Panc1 (cell line): ENCODE measurements at regions not wholly inside any gene's neighbourhood (a gene's known extent, or its start where the extent isn't known, plus 50 kb on each side); places are given as distances from the start of the nearest gene placed in this dataset.

Experiments
- ATAC-seq: fragments of 200-7000 bp; cut with Tn5 transposase; 2 replicates; pipeline ENCODE4 v1.9.1; 2020; ENCODE audit warnings: mild to moderate bottlenecking, moderate library complexity
- BruUV-seq: library from RNA; stranded (reverse); fragments of 400-500 nt; replicated peaks from 2 replicates; lab custom pipeline; 2021; lab: Mats Ljungman, UMichigan
- CTCF ChIA-PET: fragments of 300-600 bp; sonication (Branson Sonifier 250); formaldehyde crosslinking; loops from one replicate; lab custom pipeline; 2022; ENCODE audit warnings: antibody characterized with exemption; lab: Charles Lee
- POLR2A ChIA-PET: fragments of 300-600 bp; sonication (Branson Sonifier 250); formaldehyde crosslinking; loops from one replicate; lab custom pipeline; 2022; ENCODE audit warnings: antibody characterized with exemption; lab: Charles Lee
- DNase-seq: peaks from one replicate; pipeline ENCODE4 v3.0.0-alpha.2; 2010; ENCODE audit warnings: low read depth, low spot score
- H3K27ac ChIP-seq: 2 replicates; pipeline ENCODE4 v1.5.1; 2011; ENCODE audit warnings: mild to moderate bottlenecking, low read length, inconsistent platforms
- H3K27me3 ChIP-seq: fragments of 200-500 bp; sonication (Bioruptor generic); 2 replicates; pipeline ENCODE4 v1.6.0; 2014; ENCODE audit warnings: low read length, inconsistent platforms; ENCODE audit not compliant: control insufficient read depth, insufficient read depth
- H3K36me3 ChIP-seq: fragments of 200-500 bp; sonication (Bioruptor generic); 2 replicates; pipeline ENCODE4 v1.5.1; 2014; ENCODE audit warnings: inconsistent platforms, mild to moderate bottlenecking, low read length, moderate library complexity; ENCODE audit not compliant: control insufficient read depth, insufficient read depth
- H3K4me1 ChIP-seq: 2 replicates; pipeline ENCODE4 v1.5.1; 2011; ENCODE audit warnings: inconsistent platforms, mild to moderate bottlenecking, low read length, moderate library complexity; ENCODE audit not compliant: control insufficient read depth, insufficient read depth
- H3K4me3 ChIP-seq, 2 experiments: 2 replicates each; pipeline ENCODE4 v1.5.1; 2011 to 2012; ENCODE audit warnings: low read depth in 2 of 2, low read length in 2 of 2, mild to moderate bottlenecking in 2 of 2, inconsistent platforms in 1 of 2, moderate library complexity in 1 of 2
- H3K9me3 ChIP-seq: fragments of 200-500 bp; sonication (Bioruptor generic); 2 replicates; pipeline ENCODE4 v1.5.1; 2014; ENCODE audit warnings: low read depth, mild to moderate bottlenecking, inconsistent platforms, low read length, moderate library complexity; ENCODE audit not compliant: control insufficient read depth, insufficient read depth
- CTCF ChIP-seq: fragments of 450-650 bp; IDR thresholded peaks from 2 replicates; pipeline ENCODE4 v1.5.1; 2017; ENCODE audit warnings: mild to moderate bottlenecking
- POLR2AphosphoS5 ChIP-seq: IDR thresholded peaks from 2 replicates; pipeline ENCODE4 v1.6.1; 2012; ENCODE audit warnings: mild to moderate bottlenecking, low read depth, low read length, moderate library complexity
- SIN3A ChIP-seq: IDR thresholded peaks from 2 replicates; pipeline ENCODE4 v1.6.1; 2012; ENCODE audit warnings: low read depth, mild to moderate bottlenecking, low read length, moderate library complexity, borderline replicate concordance; ENCODE audit not compliant: insufficient read depth
- TCF7L2 ChIP-seq: IDR thresholded peaks from 2 replicates; pipeline ENCODE4 v1.6.1; 2011; ENCODE audit warnings: mild to moderate bottlenecking, low read depth, low read length, inconsistent platforms
- in situ Hi-C: cut with HindIII; loops from 2 replicates; pipeline ENCODE4 v1.10.0; 2016; ENCODE audit warnings: low sequenced_read_pairs, low pct_unique_long_range_greater_than_20kb
- intact Hi-C: fragments of 100-400 bp; cut with micrococcal nuclease; formaldehyde crosslinking; loops from one replicate; pipeline ENCODE4 v1.10.0; 2022; ENCODE audit not compliant: unreplicated experiment
- TF ChIP-seq, protein P1 (sequence below), 2 experiments: IDR thresholded peaks; 2 replicates each; pipeline ENCODE4 v1.6.1; 2011 to 2012; ENCODE audit warnings: low read depth in 2 of 2, control low read depth in 1 of 2, low read length in 1 of 2, mild to moderate bottlenecking in 1 of 2, moderate library complexity in 1 of 2; ENCODE audit not compliant: insufficient read depth in 1 of 2

- ATAC-seq (no peak), DNase-seq (no peak)
- TF ChIP-seq CTCF: no peak
- no peak for TF ChIP-seq TCF7L2
- TF ChIP-seq, protein P1, sequence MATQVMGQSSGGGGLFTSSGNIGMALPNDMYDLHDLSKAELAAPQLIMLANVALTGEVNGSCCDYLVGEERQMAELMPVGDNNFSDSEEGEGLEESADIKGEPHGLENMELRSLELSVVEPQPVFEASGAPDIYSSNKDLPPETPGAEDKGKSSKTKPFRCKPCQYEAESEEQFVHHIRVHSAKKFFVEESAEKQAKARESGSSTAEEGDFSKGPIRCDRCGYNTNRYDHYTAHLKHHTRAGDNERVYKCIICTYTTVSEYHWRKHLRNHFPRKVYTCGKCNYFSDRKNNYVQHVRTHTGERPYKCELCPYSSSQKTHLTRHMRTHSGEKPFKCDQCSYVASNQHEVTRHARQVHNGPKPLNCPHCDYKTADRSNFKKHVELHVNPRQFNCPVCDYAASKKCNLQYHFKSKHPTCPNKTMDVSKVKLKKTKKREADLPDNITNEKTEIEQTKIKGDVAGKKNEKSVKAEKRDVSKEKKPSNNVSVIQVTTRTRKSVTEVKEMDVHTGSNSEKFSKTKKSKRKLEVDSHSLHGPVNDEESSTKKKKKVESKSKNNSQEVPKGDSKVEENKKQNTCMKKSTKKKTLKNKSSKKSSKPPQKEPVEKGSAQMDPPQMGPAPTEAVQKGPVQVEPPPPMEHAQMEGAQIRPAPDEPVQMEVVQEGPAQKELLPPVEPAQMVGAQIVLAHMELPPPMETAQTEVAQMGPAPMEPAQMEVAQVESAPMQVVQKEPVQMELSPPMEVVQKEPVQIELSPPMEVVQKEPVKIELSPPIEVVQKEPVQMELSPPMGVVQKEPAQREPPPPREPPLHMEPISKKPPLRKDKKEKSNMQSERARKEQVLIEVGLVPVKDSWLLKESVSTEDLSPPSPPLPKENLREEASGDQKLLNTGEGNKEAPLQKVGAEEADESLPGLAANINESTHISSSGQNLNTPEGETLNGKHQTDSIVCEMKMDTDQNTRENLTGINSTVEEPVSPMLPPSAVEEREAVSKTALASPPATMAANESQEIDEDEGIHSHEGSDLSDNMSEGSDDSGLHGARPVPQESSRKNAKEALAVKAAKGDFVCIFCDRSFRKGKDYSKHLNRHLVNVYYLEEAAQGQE (IDR thresholded peaks at IDR 0.05; ENCODE audit: insufficient read depth in 1 of 2, low read depth in 2 of 2, low read length in 1 of 2): no peak
- TF ChIP-seq POLR2AphosphoS5: no peak
- TF ChIP-seq SIN3A: no peak
- H3K4me1 ChIP-seq: no peaks in the 10 kb centered on the region
- POLR2A ChIA-PET: no interaction called here
- no peaks in the 10 kb centered on the region for H3K36me3 ChIP-seq
- H3K27me3 ChIP-seq: no peaks in the 10 kb centered on the region; the same call in 1 of the 2 replicates
- no peaks in the 10 kb centered on the region for H3K9me3 ChIP-seq
- in situ Hi-C loops: no loop called here
- H3K4me3 ChIP-seq: no peak overlapping the region
- CTCF ChIA-PET: no interaction called here
- BruUV-seq: no TSS peak
- H3K27ac ChIP-seq: no peak overlapping the region
- intact Hi-C loops: no loop called here
Observed at GRCh38 chr1:5318143-5318816, 663.9 kb downstream of the AJAP1 start.

DNA sequence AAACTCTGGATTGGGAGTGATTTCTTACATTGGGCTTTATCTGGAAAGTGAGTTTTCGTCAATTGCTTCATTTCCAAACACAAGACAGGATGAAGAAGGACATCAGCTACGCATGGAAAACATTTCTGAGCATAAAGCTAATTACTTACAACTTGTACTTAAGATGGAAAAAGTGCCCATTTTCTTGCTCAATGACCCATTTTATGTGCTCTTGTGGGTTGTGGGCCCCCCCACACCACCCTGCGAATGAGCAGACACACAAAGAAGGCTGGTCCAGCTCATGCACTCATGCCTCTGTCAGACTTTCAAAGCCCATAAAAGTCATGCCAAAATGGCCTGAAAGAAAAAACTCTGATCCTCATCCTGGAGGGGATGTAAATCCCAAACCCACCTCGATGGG is 663.0 kb downstream of the AJAP1 start:
- DNase-seq (no peak), ATAC-seq (no peak)
- in situ Hi-C loops (no loop called here), intact Hi-C loops (no loop called here)
- no peaks in the 10 kb centered on the region for H3K36me3 ChIP-seq
- no peak overlapping the region for H3K27ac ChIP-seq
- no peaks in the 10 kb centered on the region for H3K4me1 ChIP-seq
- BruUV-seq: no TSS peak
- H3K9me3 ChIP-seq: no peaks in the 10 kb centered on the region
- no peak overlapping the region for H3K4me3 ChIP-seq
- TF ChIP-seq TCF7L2 (no peak), SIN3A (no peak), POLR2AphosphoS5 (no peak), CTCF (no peak)
- TF ChIP-seq, protein P1 (IDR thresholded peaks at IDR 0.05; ENCODE audit: insufficient read depth in 1 of 2, low read depth in 2 of 2, low read length in 1 of 2): no peak
- H3K27me3 ChIP-seq: no peaks in the 10 kb centered on the region; the same call in 1 of the 2 replicates
- POLR2A ChIA-PET: no interaction called here
- CTCF ChIA-PET: no interaction called here
